ENCODE measurements at regions not wholly inside any gene's neighbourhood (a gene's known extent, or its start where the extent isn't known, plus 50 kb on each side); places are given as distances from the start of the nearest gene placed in this dataset.

DNA sequence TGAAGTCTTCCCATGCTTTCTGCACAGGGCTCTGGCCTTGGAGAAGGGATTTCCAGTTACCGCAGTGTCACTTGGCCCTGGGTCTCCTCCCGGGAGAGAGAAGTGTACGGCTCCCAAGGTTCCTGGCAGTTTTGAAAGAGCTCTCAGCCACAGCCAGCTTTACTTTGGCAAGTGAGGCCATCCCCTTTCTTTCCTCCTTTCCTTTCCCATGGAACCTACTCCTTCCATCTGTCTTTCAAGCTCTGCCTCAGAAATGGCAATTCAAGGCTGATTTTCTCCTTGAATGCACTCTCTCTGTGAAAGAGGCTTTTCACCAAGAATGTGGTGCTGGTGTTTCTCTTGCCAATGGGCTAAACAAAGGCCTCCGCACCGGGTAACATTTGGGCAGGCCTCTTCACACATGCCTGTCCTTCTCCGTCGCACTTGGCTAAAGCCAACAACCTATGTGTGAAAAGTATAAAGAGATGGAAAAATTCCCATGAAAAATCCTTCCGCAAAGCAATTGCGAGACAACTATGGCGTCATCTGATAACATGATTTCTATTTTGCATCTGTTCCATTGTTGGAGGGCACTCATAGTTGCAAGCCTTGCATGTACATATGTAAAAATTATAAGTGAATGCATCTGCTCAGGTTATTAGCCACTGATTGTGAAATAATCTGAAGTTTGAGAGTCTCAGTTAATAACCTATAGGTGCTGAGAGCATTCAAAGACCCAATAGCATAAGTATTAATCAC lies 125.4 kb downstream of the PFKFB3 start:
- TF ChIP-seq EP300 (IDR thresholded peaks at IDR 0.05) (no peak), POLR2A (IDR thresholded peaks at IDR 0.05) (no peak), CTCF (IDR thresholded peaks at IDR 0.05) (no peak)
- no peak for DNase-seq
- Histone ChIP-seq H3K9me3 (no peaks in the 10 kb centered on the region), H3K4me3 (no peak overlapping the region), H3K4me1 (ENCODE audit: insufficient read depth) (no peaks in the 10 kb centered on the region), H3K27me3 (no peaks in the 10 kb centered on the region), H3K27ac (no peak overlapping the region), H3K36me3 (no peaks in the 10 kb centered on the region)
- WGBS, 3 donors: 88 to 93% (median 91%) methylated on average over 10 of the region's 10 CpGs
- intact Hi-C loops (cut with DNase I): no loop called here

DNA sequence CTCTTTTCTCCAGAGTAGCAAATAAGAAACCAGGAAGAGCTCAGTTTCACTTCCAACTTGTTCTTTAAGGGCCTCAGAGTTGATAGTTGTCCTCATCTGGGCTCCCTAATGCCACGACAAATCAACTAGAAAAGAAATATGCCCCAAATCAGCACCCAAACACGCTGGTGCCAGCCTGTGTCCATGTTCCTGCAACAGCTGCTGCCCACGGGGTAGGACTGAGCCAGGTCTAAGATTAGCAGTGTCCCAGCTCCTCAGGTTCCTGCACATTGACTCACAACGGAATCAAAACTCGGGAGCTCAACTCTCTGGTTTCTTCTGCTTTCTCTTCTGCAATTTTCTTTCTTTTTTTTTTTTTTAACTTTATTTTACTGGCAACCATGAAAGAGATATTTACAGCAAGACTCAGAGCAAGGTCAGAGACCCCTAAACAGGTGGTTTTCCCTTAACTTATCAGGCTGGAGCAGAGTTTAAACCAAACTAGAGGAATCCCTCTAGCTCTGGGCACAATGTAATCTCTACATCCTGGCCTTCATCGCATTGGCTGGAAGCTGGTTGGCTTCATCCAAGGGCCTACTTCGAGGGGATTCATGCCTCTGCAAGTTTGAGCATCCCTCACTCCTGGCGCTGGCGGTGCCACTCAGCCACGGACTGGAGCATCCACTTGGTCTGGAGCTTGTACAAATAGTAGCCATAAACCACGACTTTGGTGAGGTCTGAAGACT lies 126.1 kb downstream of the PFKFB3 start:
- Histone ChIP-seq H3K9me3 (no peaks in the 10 kb centered on the region), H3K27ac (no peak overlapping the region), H3K36me3 (no peaks in the 10 kb centered on the region), H3K4me3 (no peak overlapping the region), H3K27me3 (no peaks in the 10 kb centered on the region), H3K4me1 (ENCODE audit: insufficient read depth) (no peaks in the 10 kb centered on the region)
- intact Hi-C loops (cut with DNase I): no loop called here
- no peak for TF ChIP-seq POLR2A (IDR thresholded peaks at IDR 0.05)
- no peak for DNase-seq
- WGBS, 3 donors: 78 to 91% (median 82%) methylated on average over 11 of the region's 11 CpGs

- no peak overlapping the region for H3K4me3 ChIP-seq
- DNase-seq: no peak
- no peaks in the 10 kb centered on the region for H3K27me3 ChIP-seq
- H3K9me3 ChIP-seq: no peaks in the 10 kb centered on the region
- WGBS, 3 donors: 59 to 86% (median 74%) methylated on average over 4 of the region's 4 CpGs
- intact Hi-C loops (cut with DNase I): no loop called here
- H3K4me1 ChIP-seq (ENCODE audit: insufficient read depth): no peaks in the 10 kb centered on the region
- H3K36me3 ChIP-seq: no peaks in the 10 kb centered on the region
- no peak overlapping the region for H3K27ac ChIP-seq
- TF ChIP-seq EP300 (IDR thresholded peaks at IDR 0.05) (no peak), CTCF (IDR thresholded peaks at IDR 0.05) (no peak), POLR2A (IDR thresholded peaks at IDR 0.05) (no peak)
These were observed 130.4 kb downstream of the PFKFB3 start for GRCh38 chr10:6333086-6333485.

- H3K27ac ChIP-seq: no peak overlapping the region
- no peaks in the 10 kb centered on the region for H3K4me1 ChIP-seq (ENCODE audit: insufficient read depth)
- no peak for TF ChIP-seq POLR2A (IDR thresholded peaks at IDR 0.05)
- TF ChIP-seq CTCF (IDR thresholded peaks at IDR 0.05): no peak
- no peak for TF ChIP-seq EP300 (IDR thresholded peaks at IDR 0.05)
- DNase-seq: no peak
- H3K36me3 ChIP-seq: no peaks in the 10 kb centered on the region
- no peak overlapping the region for H3K4me3 ChIP-seq
- intact Hi-C loops (cut with DNase I): no loop called here
- no peaks in the 10 kb centered on the region for H3K9me3 ChIP-seq
- H3K27me3 ChIP-seq: no peaks in the 10 kb centered on the region
- 89 to 97% (median 91%) methylated on average over 2 of the region's 2 CpGs for WGBS, 3 donors
These were observed 131.2 kb downstream of the PFKFB3 start for GRCh38 chr10:6333973-6334372.

- no peaks in the 10 kb centered on the region for H3K27me3 ChIP-seq
- no peak overlapping the region for H3K27ac ChIP-seq
- intact Hi-C loops (cut with DNase I): no loop called here
- no peaks in the 10 kb centered on the region for H3K4me1 ChIP-seq (ENCODE audit: insufficient read depth)
- no peaks in the 10 kb centered on the region for H3K36me3 ChIP-seq
- WGBS, 3 donors: 61 to 77% (median 63%) methylated on average over 3 of the region's 3 CpGs
- H3K9me3 ChIP-seq: no peaks in the 10 kb centered on the region
- H3K4me3 ChIP-seq: no peak overlapping the region
- no peak for DNase-seq
- TF ChIP-seq CTCF (IDR thresholded peaks at IDR 0.05): no peak
- TF ChIP-seq EP300 (IDR thresholded peaks at IDR 0.05): no peak
- TF ChIP-seq POLR2A (IDR thresholded peaks at IDR 0.05): no peak
These were observed 133.3 kb downstream of the PFKFB3 start for GRCh38 chr10:6336016-6336415.

Data from ovary (tissue), 7 donors.